ENCODE measurements at regions not wholly inside any gene's neighbourhood (a gene's known extent, or its start where the extent isn't known, plus 50 kb on each side); places are given as distances from the start of the nearest gene placed in this dataset.

DNA sequence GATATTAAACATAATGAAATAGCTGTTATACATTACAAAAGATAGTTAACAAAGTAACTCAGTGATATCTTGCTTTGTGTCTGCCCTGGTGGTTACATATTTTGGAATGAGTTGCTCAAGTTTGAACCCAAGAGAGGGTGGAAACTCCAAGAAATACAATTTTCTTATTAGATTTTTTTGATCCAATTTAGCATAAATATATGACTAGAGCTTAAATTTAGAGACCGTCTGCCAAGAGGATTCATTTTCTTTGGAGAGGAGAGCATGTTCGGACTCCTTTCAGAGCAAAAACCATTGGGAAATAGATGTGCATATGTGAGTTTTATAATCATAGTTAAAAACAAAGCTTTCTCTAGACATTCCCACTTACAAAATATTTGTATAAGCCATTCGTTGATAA, 353.4 kb downstream of the EPM2A start:
- DNase-seq (ENCODE audit: low read depth): no peak

DNA sequence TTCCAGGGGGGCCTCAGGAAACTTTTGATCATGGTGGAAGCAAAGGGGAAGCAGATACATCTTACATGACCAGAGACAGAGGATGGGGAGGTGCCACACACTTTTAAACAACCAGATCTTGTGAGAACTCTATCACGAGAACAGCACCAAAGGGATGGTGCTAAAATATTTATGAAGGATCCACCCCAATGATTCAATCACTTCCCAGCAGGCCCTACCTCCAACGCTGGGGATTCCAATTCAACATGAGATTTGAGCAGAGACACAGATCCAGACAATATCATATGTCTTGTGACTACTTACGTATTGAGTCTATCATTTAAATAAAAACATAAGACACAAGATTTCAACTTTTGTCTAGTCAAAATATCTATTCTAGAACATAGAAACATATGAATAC, 351.9 kb downstream of the EPM2A start:
- DNase-seq (ENCODE audit: low read depth): no peak

DNA sequence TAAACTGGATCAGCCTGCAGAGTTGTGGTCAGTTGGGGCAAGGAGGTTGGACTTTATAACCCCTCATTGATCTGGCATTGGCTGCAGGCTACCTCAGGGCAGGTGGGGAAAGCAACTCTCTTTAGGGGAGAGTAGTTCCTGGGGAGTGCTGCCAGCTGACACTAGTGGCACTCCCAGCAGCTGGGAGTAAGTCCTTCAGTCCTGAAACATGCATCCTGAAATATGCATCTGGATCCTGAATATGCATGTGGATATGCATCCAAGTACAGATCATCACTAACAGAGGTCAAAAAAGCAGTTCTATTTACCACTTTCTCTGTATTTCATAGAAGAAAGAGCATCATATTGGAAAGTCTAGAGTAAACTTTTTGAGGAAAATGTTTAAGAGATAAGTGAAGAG, 350.8 kb downstream of the EPM2A start:
- no peak for DNase-seq (ENCODE audit: low read depth)

DNA sequence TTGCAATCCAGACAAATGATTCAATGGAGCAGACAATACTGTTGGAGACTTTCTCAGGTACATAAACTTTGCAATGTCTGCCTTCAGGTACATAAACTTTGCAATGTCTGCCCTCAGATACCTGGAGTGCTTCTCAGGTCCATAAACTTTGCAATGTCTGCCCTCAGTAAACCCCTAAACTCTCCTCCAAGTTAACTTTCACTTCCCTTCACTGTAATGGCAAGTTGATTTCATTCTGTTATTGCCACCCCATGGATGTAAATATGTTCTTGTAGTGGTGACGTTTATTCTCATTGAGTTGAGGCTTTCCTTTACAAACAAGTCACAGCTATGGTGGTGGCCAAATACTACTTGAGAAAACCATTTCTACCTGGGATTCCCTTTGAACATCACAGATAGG, 338.8 kb downstream of the EPM2A start:
- DNase-seq (ENCODE audit: low read depth): no peak

DNA sequence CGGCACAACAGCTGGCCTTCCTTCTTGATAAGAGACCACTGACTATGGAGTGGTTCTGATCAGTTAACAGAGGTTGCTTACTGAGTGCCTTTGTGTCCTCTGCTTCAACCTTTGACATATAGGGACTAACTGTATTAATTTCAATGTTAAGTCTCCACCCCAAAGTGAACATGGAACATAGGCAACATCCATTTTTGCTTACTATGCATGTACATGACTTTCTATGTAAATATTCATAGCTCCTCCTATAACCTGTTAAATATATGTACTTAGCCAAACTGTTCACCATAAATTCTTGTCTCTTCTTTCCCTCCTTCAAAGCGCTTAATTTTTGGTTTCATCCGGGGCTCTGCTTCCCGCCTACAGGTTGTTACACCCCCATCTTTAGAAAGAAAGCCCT, 334.8 kb downstream of the EPM2A start:
- DNase-seq (ENCODE audit: low read depth): no peak

DNA sequence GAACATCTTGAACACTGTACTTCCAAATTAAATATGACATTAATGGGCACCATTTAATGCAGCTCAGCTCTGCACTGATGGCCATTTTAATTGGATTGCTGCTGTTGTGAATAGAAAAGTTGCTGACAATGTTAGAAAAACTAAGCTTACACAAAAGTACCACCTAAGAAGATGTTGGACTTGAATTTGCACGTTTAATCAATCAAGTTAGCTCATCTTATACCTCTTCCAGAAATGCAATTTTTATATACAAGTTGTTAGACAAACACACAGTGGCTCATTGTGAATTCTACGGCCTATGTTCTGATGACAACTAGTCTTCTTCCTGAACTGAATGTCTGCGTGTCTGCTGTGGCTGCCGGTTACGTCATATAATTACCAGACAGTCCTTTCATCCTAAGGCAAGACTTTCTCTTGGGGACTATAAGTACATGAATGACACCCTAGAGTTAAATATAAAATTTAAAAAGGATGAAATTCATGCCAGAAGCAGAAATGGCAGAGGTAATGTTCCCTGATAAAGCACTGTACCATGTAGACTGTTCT, 330.2 kb downstream of the EPM2A start:
- no peak for DNase-seq (ENCODE audit: low read depth)

DNA sequence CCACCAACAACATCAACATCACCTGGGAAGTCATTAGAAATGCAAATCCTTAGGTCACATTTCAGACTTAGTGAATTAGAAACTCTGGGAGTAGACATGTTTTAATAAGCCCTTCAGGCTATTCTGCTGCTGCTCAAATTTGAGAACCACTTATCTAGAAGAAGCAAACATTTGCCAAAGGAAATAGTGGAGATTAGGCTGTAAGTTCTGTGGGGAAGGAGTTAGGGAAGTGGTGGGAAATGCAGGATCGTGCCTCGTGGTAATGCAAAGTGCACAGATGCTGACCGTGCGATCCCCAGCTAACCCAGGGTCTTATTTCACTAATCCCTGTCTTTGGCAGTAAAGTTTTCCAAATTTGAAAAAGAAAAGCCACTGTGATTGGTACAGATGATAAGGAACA, 328.5 kb downstream of the EPM2A start:
- no peak for DNase-seq (ENCODE audit: low read depth)

DNA sequence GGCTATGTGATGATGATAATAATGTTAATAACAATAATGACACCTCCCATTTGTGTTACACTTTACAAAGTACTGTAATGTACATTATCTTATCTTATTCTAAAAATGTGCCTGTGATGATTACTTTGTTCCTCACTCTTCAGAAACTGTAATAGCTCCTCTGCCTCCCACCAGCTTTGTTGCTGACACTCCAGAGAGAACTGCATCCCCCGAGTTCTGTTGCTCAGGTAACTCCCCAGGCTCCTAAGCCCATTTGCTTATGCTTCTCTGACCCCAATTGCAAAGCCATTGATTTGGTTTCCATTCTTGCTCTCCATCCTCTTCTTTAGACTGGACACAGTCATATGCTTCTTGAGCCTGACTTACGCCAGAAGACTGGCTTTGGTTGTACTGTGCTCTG, 319.7 kb downstream of the EPM2A start:
- no peak for DNase-seq (ENCODE audit: low read depth)

DNA sequence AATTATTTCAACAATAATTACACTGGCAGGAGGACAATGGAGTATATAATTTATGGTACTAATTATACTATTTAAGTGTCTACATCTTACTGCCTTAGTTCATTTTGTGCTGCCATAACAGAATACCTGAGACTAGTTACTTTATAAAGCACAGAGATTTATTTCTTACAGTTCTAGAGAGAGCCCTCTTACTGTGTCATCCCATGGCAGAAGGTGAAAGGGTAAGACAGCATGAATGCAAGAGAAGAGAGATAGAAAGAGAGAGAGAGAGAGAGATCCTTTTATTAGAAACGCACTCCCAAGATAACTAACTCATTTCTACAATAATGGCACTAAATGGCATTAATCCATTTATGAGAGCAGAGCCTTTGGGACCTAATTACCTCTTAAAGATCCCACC, 314.7 kb downstream of the EPM2A start:
- DNase-seq (ENCODE audit: low read depth): no peak

DNA sequence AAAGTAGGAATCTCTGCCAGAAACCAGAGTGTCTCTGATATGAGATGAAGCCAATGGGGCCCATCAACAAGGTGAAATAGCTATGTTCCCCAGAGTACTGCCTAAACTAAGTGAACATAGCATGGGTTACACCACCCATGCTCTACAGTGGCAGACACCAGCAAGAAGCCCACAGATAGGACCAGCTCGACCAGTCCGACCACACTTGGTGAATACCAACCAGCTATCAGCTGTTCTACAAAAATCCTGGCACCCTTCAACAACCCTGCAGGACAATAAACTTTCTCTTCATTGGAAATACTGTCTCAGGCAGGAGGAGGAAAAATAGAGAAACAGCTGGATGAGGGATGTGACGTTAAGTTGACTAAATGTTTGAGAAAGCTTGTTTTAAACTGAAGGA, 311.4 kb downstream of the EPM2A start:
- no peak for DNase-seq (ENCODE audit: low read depth)

DNA sequence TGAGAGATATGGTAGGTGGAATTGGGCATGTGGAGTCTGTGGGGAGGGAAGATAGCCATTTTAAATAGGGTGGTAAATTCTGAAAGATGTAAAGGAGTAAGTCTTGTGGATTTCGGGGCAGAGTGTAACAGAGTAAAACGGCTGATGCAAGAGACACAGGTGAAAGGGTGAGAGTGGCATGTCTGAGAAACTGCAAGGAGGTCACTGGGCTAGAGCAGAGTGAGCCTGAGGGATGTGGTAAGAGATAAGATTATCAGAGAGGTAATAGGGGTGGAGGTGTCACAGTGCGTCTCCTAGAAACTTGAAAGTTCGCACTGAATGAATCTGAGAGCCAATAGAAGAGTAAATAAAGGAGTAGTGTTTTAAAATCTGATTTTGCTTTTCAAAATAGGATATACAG, 308.1 kb downstream of the EPM2A start:
- DNase-seq (ENCODE audit: low read depth): no peak

DNA sequence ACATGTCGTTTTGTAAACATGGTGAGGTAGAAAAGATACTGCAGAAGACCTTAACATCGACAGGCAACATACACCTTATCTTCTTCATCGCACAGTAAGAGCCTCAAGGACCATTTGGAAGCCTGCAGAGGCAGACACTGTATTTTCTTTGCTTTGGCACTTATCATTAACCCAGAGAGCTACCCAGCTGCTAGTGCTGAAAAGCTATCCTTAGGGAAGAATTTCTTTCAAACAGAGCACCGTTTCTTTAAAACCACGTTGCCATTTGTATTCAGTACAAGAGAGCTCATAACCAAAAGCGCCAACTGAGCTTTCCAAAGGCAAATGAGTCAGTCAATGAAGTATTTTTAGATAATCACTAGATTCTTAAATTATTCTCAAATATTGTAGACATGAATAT, 306.6 kb downstream of the EPM2A start:
- DNase-seq (ENCODE audit: low read depth): no peak

DNA sequence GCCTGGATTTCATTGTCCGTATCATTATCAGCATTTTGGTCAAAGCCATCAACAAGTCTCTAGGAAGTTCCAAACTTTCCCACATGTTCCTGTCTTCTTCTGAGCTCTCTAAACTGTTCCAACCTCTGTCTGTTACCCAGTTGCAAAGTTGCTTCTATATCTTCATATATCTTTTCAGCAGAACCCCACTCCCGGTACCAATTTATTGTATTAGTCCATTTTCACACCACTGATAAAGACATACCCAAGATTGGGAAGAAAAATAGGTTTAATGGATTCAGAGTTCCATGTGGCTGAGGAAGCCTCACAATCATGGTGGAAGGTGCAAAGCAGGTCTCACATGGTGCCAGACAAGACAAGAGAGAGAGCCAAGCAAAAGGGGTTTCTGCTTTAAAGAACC, 293.2 kb downstream of the EPM2A start:
- no peak for DNase-seq (ENCODE audit: low read depth)

DNA sequence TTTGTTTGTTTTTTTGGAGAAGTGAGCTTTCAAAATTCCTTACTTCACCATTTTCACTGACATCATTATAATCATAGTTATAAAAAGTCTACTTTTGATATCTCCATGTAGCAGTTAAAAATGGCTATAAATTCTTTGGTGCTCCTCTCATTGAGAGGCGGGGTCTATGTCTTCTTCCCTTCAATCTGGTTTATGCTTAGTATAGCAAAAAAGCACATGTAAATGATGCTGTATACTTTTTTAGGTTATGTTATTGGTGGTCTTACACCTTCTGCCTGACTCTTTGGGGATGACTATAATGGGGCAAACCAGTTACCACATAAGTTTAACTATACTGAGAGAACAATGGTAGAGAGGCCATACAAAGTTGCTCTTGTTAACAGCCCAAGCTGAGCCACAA, 289.6 kb downstream of the EPM2A start:
- no peak for DNase-seq (ENCODE audit: low read depth)

DNA sequence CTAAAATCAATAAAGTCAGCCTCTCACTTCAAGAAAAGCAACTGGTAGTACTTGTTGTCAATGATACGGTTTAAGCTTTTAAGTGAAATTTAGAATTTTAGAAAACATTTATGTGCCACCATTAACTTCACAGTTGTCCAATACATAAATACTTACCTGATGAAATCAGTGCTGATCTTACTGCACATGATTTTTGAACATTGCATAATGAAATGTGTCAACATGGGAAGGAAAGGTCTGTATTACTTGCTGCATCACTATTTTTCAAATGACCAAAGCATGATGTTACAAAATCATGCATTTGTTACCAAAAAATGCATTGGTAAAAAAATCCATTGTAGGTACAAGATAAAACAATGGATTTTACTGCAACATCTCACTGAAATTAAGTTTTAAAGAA, 284.3 kb downstream of the EPM2A start:
- DNase-seq (ENCODE audit: low read depth): no peak

DNA sequence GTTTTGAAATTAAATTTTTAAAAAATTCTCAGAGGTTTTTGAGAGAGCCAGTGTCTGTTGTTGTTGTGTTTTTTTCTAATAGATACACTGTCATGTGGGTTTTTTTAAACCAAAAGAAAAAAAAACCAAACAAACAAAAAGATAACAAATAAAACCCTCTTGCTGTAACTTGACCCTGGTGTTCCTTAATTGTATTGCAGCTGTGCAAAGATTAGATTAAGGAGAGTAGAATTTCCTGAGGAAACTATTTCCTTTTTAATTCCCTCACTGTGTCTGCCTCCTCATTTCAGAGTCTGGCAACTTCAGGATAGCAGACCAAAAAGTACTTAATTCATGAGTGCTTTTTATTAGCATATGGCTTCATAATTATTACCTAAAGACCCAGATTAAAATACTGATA, 281.9 kb downstream of the EPM2A start:
- no peak for DNase-seq (ENCODE audit: low read depth)

DNA sequence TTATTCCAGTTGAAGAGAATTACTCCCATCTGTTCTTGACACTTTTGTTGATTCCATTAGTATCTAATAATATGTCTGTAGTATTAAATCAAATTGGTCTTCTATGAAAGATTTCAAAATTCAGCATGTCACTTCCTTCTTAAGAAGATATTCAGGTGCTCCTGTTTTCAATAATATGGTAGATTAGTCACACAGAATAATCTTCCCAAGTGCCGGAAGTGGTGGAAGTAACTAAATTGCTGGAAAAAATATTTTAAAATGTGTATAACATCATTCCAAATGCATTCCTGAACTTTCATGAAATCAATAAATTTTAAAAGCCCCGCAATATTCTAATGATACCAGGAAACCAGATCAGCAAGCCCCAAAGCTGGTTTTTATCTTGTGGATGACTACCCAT, 281.3 kb downstream of the EPM2A start:
- DNase-seq (ENCODE audit: low read depth): no peak

DNA sequence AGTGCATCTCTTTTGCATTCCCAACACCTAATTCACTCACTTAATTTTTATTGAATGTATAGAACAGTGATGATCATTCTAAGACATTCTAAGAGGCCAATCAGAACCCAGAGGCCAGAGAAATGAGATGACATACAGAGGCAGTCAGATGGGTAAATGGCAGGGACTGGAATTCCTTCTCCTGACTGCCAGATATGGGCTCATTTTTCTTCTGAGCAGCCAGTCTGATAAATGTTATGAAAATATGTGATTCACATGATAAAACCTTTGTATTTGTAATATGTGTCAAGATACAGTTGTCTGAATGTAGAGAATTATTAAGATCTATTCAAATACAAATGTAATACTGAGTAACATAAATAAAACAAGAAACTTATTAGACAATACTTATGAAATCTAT, 277.8 kb downstream of the EPM2A start:
- DNase-seq (ENCODE audit: low read depth): no peak

DNA sequence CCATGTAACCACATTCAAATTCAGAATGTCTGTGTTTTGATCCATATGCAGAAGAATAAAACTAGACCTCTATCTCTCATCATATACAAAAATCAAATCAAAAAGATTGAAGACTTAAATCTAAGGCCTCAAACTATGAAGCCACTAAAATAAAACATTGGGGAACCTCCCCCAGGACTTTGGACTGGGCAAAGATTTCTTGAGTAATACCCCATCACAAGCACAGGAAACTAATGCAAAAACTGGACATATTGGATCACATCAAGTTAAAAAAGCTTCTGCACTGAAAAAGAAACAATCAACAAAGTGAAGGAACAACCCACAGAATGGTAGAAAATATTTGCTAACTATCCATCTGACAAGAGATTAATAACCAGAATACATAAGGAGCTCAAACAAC, 266.8 kb downstream of the EPM2A start:
- DNase-seq (ENCODE audit: low read depth): no peak

DNA sequence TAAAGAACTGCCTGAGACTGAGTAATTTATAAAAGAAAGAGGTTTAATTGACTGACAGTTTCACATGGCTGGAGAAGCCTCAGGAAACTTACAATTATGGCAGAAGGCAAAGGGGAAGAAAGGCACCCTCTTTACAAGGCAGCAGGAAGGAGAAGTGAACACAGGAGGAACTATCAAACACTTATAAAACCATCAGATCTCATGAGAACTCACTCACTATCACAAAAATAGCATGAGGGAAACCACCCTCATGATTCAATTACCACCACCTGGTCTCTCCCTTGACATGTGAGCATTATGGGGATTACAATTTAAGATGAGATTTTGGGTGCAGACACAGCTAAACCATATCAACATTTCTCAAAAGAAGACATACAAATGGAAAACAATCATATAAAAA, 266.3 kb downstream of the EPM2A start:
- DNase-seq (ENCODE audit: low read depth): no peak

DNA sequence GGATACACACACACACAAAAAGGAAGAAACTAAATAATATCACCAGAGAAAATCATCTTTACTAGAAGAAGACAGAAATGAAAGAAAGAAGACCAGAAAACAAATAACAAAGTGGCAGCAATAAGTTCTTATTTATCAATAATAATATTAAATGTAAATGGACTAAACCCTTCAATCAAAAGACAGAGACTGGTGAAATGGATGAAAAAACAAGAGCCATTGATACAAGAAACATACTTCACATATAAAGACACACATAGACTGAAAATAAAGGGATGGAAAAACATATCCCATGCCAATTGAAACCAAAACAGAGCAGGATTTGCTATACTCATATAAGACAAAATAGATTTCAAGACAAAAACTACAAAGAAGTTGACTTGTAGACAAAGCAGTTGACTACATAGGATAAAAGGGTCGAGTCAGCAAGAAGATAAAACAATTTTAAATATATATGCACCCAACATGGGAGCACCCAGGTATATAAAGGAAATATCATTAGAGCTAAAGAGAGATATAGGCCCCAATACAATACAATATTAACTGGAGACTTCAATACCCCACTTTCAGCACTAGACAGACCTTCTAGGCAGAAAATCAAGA, 259.4 kb downstream of the EPM2A start:
- no peak for DNase-seq (ENCODE audit: low read depth)

DNA sequence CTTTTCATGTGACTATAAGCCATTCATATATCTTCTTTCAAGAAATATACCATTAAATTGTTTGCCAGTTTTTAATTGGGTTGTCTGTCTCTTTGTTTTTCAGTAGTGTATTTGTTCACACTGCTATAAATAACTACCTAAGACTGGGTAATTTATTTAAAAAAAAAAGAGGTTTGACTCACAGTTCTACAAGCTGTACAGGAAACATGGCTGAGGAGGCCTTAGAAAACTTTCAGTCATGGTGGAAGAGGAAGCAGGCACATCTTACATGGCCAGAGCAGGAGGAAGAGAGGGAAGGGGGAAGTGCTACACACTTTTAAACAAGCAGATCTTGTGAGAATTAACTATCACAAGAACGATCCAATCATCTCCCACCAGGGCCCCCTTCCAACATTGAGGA, 255.3 kb downstream of the EPM2A start:
- DNase-seq (ENCODE audit: low read depth): no peak

DNA sequence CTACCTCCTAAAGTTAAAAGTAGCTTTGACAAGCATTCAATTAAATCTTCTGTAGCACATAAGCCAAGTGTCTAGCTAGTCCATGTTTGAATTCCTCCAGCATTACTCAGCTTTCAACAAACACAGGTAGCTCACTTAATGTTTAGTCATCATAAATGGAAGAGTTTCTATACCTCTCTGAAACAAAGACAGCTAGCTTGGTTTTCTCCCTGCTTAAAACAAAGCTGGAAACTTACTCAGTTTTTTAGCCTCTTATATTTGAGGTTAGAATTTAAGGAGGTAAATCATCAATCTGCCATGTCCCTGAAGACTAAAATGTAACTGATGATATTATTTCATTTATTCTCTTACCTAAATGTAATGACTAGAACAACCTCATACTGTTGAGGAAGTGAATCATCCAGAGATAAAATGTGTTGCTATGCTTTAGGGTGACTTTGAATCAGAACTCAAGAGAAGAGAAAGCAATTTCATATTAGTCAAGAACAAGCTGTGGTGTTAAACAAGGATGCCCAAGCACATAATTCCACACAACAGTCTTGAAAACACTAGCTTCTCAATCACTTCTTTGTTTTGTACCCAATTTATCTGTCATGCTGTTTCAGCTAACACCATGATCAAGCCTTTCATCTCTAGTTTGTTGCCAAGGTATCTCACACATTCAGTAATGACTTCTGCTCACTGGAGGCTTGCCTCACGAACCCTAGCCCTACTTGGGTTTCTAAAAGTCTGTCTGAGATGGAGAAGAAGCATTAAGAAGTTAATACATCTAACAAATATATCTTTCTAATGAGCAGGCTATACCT, 251.9 kb downstream of the EPM2A start:
- DNase-seq (ENCODE audit: low read depth): no peak

DNA sequence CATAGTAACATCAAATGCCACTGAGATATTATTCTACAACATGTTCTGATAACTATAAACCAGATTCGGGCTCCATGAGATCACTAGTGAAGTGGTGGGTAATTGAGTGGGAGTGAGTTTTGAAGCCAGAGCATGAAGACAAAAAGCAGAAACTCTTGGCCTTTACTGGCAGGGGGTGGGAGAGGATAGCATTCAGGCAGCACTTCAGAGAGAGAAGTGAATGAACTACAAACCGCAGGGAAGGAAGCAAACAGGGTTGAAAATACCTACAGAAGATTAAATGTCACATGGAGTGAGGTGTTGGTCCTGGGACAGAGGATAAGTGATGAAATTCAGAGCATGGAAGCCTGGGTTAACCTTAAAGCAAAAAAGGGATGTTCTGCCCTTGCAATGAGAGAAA, 250.0 kb downstream of the EPM2A start:
- no peak for DNase-seq (ENCODE audit: low read depth)
